ENCODE measurements at regions not wholly inside any gene's neighbourhood (a gene's known extent, or its start where the extent isn't known, plus 50 kb on each side); places are given as distances from the start of the nearest gene placed in this dataset.

DNA sequence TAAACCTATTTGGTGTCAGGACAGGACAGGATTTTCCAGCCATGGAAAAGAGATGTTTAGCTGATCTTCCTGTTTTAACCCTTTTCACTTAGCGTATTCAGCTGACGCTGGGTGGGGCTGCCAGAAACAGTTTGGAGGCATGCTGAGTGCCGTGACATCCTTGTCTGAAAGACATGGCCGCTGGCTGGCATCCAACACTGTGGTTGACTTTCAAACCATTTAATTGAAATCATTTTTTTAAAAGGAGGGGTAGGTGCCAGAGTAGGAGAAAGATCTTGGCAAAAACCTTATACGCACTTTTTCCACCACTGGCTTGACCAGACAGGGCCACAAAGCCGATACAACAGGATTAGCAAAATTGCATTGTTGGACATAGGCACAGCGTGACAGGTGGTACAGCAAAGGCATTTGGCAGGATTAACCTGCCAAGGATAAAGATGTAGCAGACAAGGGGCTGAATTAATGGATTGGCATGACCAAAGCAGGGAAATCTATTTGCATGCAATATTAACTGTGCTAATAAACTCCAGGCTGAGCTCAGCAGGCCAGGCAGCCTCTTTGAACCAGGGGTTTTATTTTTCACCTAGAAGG lies 131.8 kb upstream of the TOPAZ1 start:
- H3K4me3 ChIP-seq (ENCODE audit: control insufficient read depth in 2 of 3, extremely low read depth in 1 of 3, insufficient read depth in 2 of 3, low read depth in 1 of 3, low read length in 3 of 3), result no peak overlapping the region
- FAIRE-seq (no peak), DNase-seq (ENCODE audit: low read depth, low spot score) (no peak)
- no peak for TF ChIP-seq EZH2 (IDR thresholded peaks at IDR 0.05; ENCODE audit: low read length)
- no peak for TF ChIP-seq CTCF (optimal IDR thresholded peaks at IDR 0.05 in 1 of 3, IDR thresholded peaks at IDR 0.05 in 1 of 3, conservative IDR thresholded peaks at IDR 0.05 in 1 of 3; ENCODE audit: extremely low read depth in 1 of 3, insufficient read depth in 2 of 3, low read length in 3 of 3)
- no peak overlapping the region for H3K4me2 ChIP-seq (ENCODE audit: control insufficient read depth, extremely low read depth, insufficient read depth, low read depth, low read length)
- no peaks in the 10 kb centered on the region for H3K27me3 ChIP-seq (ENCODE audit: control insufficient read depth, extremely low read depth, insufficient read depth, low read length)
- H3K36me3 ChIP-seq (ENCODE audit: control insufficient read depth in 2 of 2, extremely low read depth in 1 of 2, insufficient read depth in 2 of 2, low read length in 2 of 2), result no peaks in the 10 kb centered on the region
- peaks cover 21% of the 10 kb centered on the region for H3K4me1 ChIP-seq (ENCODE audit: control insufficient read depth, extremely low read depth, insufficient read depth, low read length)
- no peaks in the 10 kb centered on the region for H4K20me1 ChIP-seq (ENCODE audit: control insufficient read depth, extremely low read depth, insufficient read depth, low read length)
- H3K79me2 ChIP-seq (ENCODE audit: control insufficient read depth, insufficient read depth, low read length), result no peaks in the 10 kb centered on the region
- H3K9ac ChIP-seq (ENCODE audit: control insufficient read depth, extremely low read depth, insufficient read depth, low read length), result no peak overlapping the region
- H2AFZ ChIP-seq (ENCODE audit: control insufficient read depth, low read length), result no peak overlapping the region
- dilution Hi-C loops (cut with MboI; ENCODE audit: extremely low pct_ligation_motif_present, low sequenced_read_pairs), result no loop called here
- no peak overlapping the region for H3K27ac ChIP-seq (ENCODE audit: control insufficient read depth, insufficient read depth, low read length)
- H3K9me1 ChIP-seq (ENCODE audit: control insufficient read depth, extremely low read depth, insufficient read depth, low read length), result no peaks in the 10 kb centered on the region
- no peaks in the 10 kb centered on the region for H3K9me3 ChIP-seq (ENCODE audit: control insufficient read depth, low read depth, low read length)

GRCh38 chr3:44110648-44111047 lies 131.0 kb upstream of the TOPAZ1 start:
- Histone ChIP-seq H3K4me3 (ENCODE audit: control insufficient read depth in 2 of 3, extremely low read depth in 1 of 3, insufficient read depth in 2 of 3, low read depth in 1 of 3, low read length in 3 of 3) (no peak overlapping the region), H4K20me1 (ENCODE audit: control insufficient read depth, extremely low read depth, insufficient read depth, low read length) (no peaks in the 10 kb centered on the region), H2AFZ (ENCODE audit: control insufficient read depth, low read length) (no peak overlapping the region), H3K9me1 (ENCODE audit: control insufficient read depth, extremely low read depth, insufficient read depth, low read length) (no peaks in the 10 kb centered on the region), H3K9me3 (ENCODE audit: control insufficient read depth, low read depth, low read length) (no peaks in the 10 kb centered on the region), H3K79me2 (ENCODE audit: control insufficient read depth, insufficient read depth, low read length) (no peaks in the 10 kb centered on the region), H3K9ac (ENCODE audit: control insufficient read depth, extremely low read depth, insufficient read depth, low read length) (no peak overlapping the region), H3K27me3 (ENCODE audit: control insufficient read depth, extremely low read depth, insufficient read depth, low read length) (no peaks in the 10 kb centered on the region), H3K36me3 (ENCODE audit: control insufficient read depth in 2 of 2, extremely low read depth in 1 of 2, insufficient read depth in 2 of 2, low read length in 2 of 2) (no peaks in the 10 kb centered on the region), H3K4me2 (ENCODE audit: control insufficient read depth, extremely low read depth, insufficient read depth, low read depth, low read length) (no peak overlapping the region), H3K27ac (ENCODE audit: control insufficient read depth, insufficient read depth, low read length) (no peak overlapping the region), H3K4me1 (ENCODE audit: control insufficient read depth, extremely low read depth, insufficient read depth, low read length) (peaks cover 13% of the 10 kb centered on the region)
- TF ChIP-seq EZH2 (IDR thresholded peaks at IDR 0.05; ENCODE audit: low read length) (no peak), CTCF (optimal IDR thresholded peaks at IDR 0.05 in 1 of 3, IDR thresholded peaks at IDR 0.05 in 1 of 3, conservative IDR thresholded peaks at IDR 0.05 in 1 of 3; ENCODE audit: extremely low read depth in 1 of 3, insufficient read depth in 2 of 3, low read length in 3 of 3) (no peak)
- no peak for DNase-seq (ENCODE audit: low read depth, low spot score)
- FAIRE-seq, result no peak
- dilution Hi-C loops (cut with MboI; ENCODE audit: extremely low pct_ligation_motif_present, low sequenced_read_pairs), result no loop called here

Data from keratinocyte (primary cell).